ENCODE measurements at regions not wholly inside any gene's neighbourhood (a gene's known extent, or its start where the extent isn't known, plus 50 kb on each side); places are given as distances from the start of the nearest gene placed in this dataset.

GRCh38 chrX:124502166-124502565, 155.8 kb downstream of the SH2D1A start:
- no peak for DNase-seq (ENCODE audit: low spot score)
- Mint-ChIP-seq H3K4me1 (ENCODE audit: low read depth) (peaks cover 4% of the 10 kb centered on the region), H3K36me3 (ENCODE audit: low read depth) (no peaks in the 10 kb centered on the region), H3K4me3 (ENCODE audit: unreplicated experiment) (no peak overlapping the region), H3K9me3 (ENCODE audit: low read depth) (no peaks in the 10 kb centered on the region), H3K27ac (ENCODE audit: unreplicated experiment) (no peak overlapping the region), H3K27me3 (ENCODE audit: low read depth) (peaks cover 9% of the 10 kb centered on the region)
- TF ChIP-seq, protein P1, sequence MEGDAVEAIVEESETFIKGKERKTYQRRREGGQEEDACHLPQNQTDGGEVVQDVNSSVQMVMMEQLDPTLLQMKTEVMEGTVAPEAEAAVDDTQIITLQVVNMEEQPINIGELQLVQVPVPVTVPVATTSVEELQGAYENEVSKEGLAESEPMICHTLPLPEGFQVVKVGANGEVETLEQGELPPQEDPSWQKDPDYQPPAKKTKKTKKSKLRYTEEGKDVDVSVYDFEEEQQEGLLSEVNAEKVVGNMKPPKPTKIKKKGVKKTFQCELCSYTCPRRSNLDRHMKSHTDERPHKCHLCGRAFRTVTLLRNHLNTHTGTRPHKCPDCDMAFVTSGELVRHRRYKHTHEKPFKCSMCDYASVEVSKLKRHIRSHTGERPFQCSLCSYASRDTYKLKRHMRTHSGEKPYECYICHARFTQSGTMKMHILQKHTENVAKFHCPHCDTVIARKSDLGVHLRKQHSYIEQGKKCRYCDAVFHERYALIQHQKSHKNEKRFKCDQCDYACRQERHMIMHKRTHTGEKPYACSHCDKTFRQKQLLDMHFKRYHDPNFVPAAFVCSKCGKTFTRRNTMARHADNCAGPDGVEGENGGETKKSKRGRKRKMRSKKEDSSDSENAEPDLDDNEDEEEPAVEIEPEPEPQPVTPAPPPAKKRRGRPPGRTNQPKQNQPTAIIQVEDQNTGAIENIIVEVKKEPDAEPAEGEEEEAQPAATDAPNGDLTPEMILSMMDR (IDR thresholded peaks at IDR 0.05) = no peak

DNA sequence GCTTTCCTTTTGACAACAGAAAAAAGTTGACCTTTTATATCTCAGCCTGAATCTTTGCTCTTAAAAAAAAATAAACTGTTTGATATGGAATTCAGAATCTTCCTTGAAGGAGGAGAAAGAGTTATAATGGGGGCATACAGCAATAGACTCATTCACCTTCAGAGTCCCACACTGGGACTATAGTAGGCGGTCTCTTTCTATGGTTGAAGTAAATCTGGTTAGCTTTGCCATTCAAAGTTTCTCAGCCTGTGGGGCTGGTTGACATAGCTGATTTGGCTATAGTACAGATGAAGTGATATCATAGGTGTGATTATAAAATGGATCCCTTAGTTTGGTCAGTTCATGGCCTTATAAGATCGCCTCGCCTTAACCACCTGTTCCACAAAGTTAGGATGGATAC, 156.2 kb downstream of the SH2D1A start:
- Mint-ChIP-seq H3K4me3 (ENCODE audit: unreplicated experiment) (no peak overlapping the region), H3K9me3 (ENCODE audit: low read depth) (no peaks in the 10 kb centered on the region), H3K4me1 (ENCODE audit: low read depth) (peaks cover 7% of the 10 kb centered on the region), H3K27ac (ENCODE audit: unreplicated experiment) (no peak overlapping the region), H3K36me3 (ENCODE audit: low read depth) (no peaks in the 10 kb centered on the region), H3K27me3 (ENCODE audit: low read depth) (peaks cover 9% of the 10 kb centered on the region)
- TF ChIP-seq, protein P1 (IDR thresholded peaks at IDR 0.05) = no peak
- no peak for DNase-seq (ENCODE audit: low spot score)

- TF ChIP-seq, protein P1 (IDR thresholded peaks at IDR 0.05) = no peak
- H3K36me3 Mint-ChIP-seq (ENCODE audit: low read depth) = no peaks in the 10 kb centered on the region
- H3K4me1 Mint-ChIP-seq (ENCODE audit: low read depth) = peaks cover 7% of the 10 kb centered on the region
- H3K4me3 Mint-ChIP-seq (ENCODE audit: unreplicated experiment) = no peak overlapping the region
- no peak for DNase-seq (ENCODE audit: low spot score)
- no peaks in the 10 kb centered on the region for H3K9me3 Mint-ChIP-seq (ENCODE audit: low read depth)
- peaks cover 9% of the 10 kb centered on the region for H3K27me3 Mint-ChIP-seq (ENCODE audit: low read depth)
- no peak overlapping the region for H3K27ac Mint-ChIP-seq (ENCODE audit: unreplicated experiment)
These were observed 158.0 kb downstream of the SH2D1A start for GRCh38 chrX:124504111-124504983.

- Mint-ChIP-seq H3K27me3 (ENCODE audit: low read depth) (peaks cover 9% of the 10 kb centered on the region), H3K4me1 (ENCODE audit: low read depth) (peaks cover 7% of the 10 kb centered on the region), H3K4me3 (ENCODE audit: unreplicated experiment) (no peak overlapping the region), H3K9me3 (ENCODE audit: low read depth) (no peaks in the 10 kb centered on the region), H3K27ac (ENCODE audit: unreplicated experiment) (no peak overlapping the region), H3K36me3 (ENCODE audit: low read depth) (no peaks in the 10 kb centered on the region)
- DNase-seq (ENCODE audit: low spot score) = no peak
- TF ChIP-seq, protein P1 (IDR thresholded peaks at IDR 0.05) = no peak
These were observed 159.7 kb downstream of the SH2D1A start for GRCh38 chrX:124506066-124506465.

DNA sequence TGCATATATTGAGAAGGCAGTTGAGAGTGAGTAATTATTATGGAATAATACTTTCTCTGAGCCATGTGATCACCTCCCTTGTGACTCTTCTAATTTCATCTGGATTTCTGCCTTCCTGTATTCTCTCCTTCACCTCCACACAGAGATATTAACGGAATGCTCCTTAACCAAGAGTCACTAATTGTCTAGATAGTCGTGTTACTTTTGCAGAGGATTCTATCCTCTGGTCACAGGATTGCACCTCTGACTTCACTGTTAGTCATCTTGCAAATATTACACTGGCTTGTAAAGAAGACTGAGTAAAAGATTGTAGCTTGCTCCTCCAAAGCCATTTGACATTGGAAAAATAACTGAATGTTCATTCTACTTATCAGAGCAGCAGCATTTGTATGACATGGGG, 160.9 kb downstream of the SH2D1A start:
- peaks cover 5% of the 10 kb centered on the region for H3K4me1 Mint-ChIP-seq (ENCODE audit: low read depth)
- H3K36me3 Mint-ChIP-seq (ENCODE audit: low read depth) = no peaks in the 10 kb centered on the region
- TF ChIP-seq, protein P1 (IDR thresholded peaks at IDR 0.05) = no peak
- DNase-seq (ENCODE audit: low spot score) = no peak
- peak overlapping the region; percentile 28 for H3K27ac Mint-ChIP-seq (ENCODE audit: unreplicated experiment)
- H3K9me3 Mint-ChIP-seq (ENCODE audit: low read depth) = no peaks in the 10 kb centered on the region
- H3K27me3 Mint-ChIP-seq (ENCODE audit: low read depth) = peaks cover 7% of the 10 kb centered on the region
- no peak overlapping the region for H3K4me3 Mint-ChIP-seq (ENCODE audit: unreplicated experiment)
